GM12878 (cell line): ENCODE measurements at regions not wholly inside any gene's neighbourhood (a gene's known extent, or its start where the extent isn't known, plus 50 kb on each side); places are given as distances from the start of the nearest gene placed in this dataset.

Experiments used
- ATAC-seq: fragments of 200-7000 bp; cut with Tn5 transposase; 3 replicates; pipeline ENCODE4 v1.9.1; 2020; ENCODE audit warnings: mild to moderate bottlenecking, moderate library complexity
- BruUV-seq: library from RNA; stranded (reverse); fragments of 400-500 nt; replicated peaks from 2 replicates; lab custom pipeline; 2021; lab: Mats Ljungman, UMichigan
- CTCF ChIA-PET: fragments of 300-600 bp; sonication (Branson Sonifier 250); formaldehyde crosslinking; extraction: SDS; loops from one replicate; lab custom pipeline; 2021; ENCODE audit warnings: inconsistent platforms; lab: Yijun Ruan, JAX
- POLR2A ChIA-PET: fragments of 350-600 bp; formaldehyde crosslinking; extraction: SDS; loops from one replicate; lab custom pipeline; 2021; ENCODE audit warnings: inconsistent platforms; lab: Charles Lee
- RAD21 ChIA-PET: fragments of 300-600 bp; sonication (Branson Sonifier 250); formaldehyde crosslinking; loops from one replicate; lab custom pipeline; 2023; ENCODE audit warnings: antibody characterized with exemption; ENCODE audit not compliant: unreplicated experiment; lab: Charles Lee
- SMC1A ChIA-PET: fragments of 300-600 bp; sonication (Branson Sonifier 250); formaldehyde crosslinking; loops from one replicate; lab custom pipeline; 2023; ENCODE audit not compliant: unreplicated experiment, uncharacterized antibody; lab: Charles Lee
- DNase-seq: peaks from one replicate; pipeline ENCODE4 v3.0.0-alpha.2; 2011; ENCODE audit warnings: low read depth, low spot score
- FAIRE-seq: peaks from 3 replicates; lab custom pipeline; 2011; peaks lifted over from hg19 to GRCh38; lab: Jason Lieb, UNC
- H2AFZ ChIP-seq: 2 replicates; pipeline ENCODE4 v1.6.0; 2011; ENCODE audit warnings: low read depth, low read length, control low read depth; ENCODE audit not compliant: control insufficient read depth
- H3K27ac ChIP-seq: 2 replicates; pipeline ENCODE4 v1.5.1; 2011; ENCODE audit warnings: control low read depth; ENCODE audit not compliant: control insufficient read depth, insufficient read depth
- H3K27me3 ChIP-seq, 2 experiments: replicated peaks in 1 of 2; 2 replicates each; pipeline versions ENCODE4 v1.6.0 to v1.6.1; 2011; ENCODE audit warnings: low read length in 1 of 2; ENCODE audit not compliant: control insufficient read depth in 2 of 2, insufficient read depth in 2 of 2
- H3K36me3 ChIP-seq, 2 experiments: 2 replicates each; pipeline ENCODE4 v1.5.1; 2011; ENCODE audit warnings: low read length in 1 of 2; ENCODE audit not compliant: control insufficient read depth in 2 of 2, insufficient read depth in 2 of 2
- H3K4me1 ChIP-seq: 2 replicates; pipeline ENCODE4 v1.6.1; 2011; ENCODE audit warnings: mild to moderate bottlenecking, low read length, moderate library complexity, mixed read lengths; ENCODE audit not compliant: control insufficient read depth, insufficient read depth
- H3K4me2 ChIP-seq: 2 replicates; pipeline ENCODE4 v1.6.0; 2011; ENCODE audit warnings: control low read depth; ENCODE audit not compliant: control insufficient read depth, insufficient read depth
- H3K4me3 ChIP-seq: fragments of 200-600 bp; sonication (generic); 2 replicates; pipeline ENCODE4 v1.5.1; 2016
- H3K79me2 ChIP-seq: 2 replicates; pipeline ENCODE4 v1.6.0; 2011; ENCODE audit warnings: low read length; ENCODE audit not compliant: control insufficient read depth, insufficient read depth
- H3K9ac ChIP-seq: 2 replicates; pipeline ENCODE4 v1.8.0; 2011; ENCODE audit warnings: low read length, control low read depth, mixed read lengths; ENCODE audit not compliant: control insufficient read depth, insufficient read depth
- H3K9me3 ChIP-seq: replicated peaks from 3 replicates; pipeline ENCODE4 v1.5.1; 2011; ENCODE audit warnings: mild to moderate bottlenecking, low read length; ENCODE audit not compliant: control insufficient read depth, insufficient read depth
- H4K20me1 ChIP-seq: 2 replicates; pipeline ENCODE4 v1.6.0; 2011; ENCODE audit not compliant: control insufficient read depth, insufficient read depth
- CHD2 ChIP-seq: IDR thresholded peaks from 2 replicates; pipeline ENCODE4 v1.6.1; 2011; ENCODE audit warnings: low read depth, low read length, improper control_type of control experiment, borderline replicate concordance
- ETV6 ChIP-seq, 2 experiments: fragments of 450-650 bp in 1 of 2; IDR thresholded peaks in 1 of 2; conservative IDR thresholded peaks in 1 of 2; 2 replicates each; pipeline ENCODE4 v1.6.1; 2014; ENCODE audit warnings: antibody characterized with exemption in 1 of 2, borderline replicate concordance in 1 of 2, low read depth in 1 of 2, mild to moderate bottlenecking in 1 of 2, moderate library complexity in 1 of 2
- FOXM1 ChIP-seq: IDR thresholded peaks from 2 replicates; pipeline ENCODE4 v1.6.1; 2012; ENCODE audit warnings: low read depth, mild to moderate bottlenecking, inconsistent platforms, low read length, moderate library complexity
- PAX5 ChIP-seq: IDR thresholded peaks from 2 replicates; pipeline ENCODE4 v1.6.1; 2011; ENCODE audit warnings: low read depth, low read length, borderline replicate concordance
- RBBP5 ChIP-seq: fragments of 200-600 bp; sonication (generic); conservative IDR thresholded peaks from 2 replicates; pipeline ENCODE4 v1.6.1; 2016
- SREBF2 ChIP-seq: IDR thresholded peaks from 2 replicates; pipeline ENCODE4 v1.6.1; 2012; ENCODE audit warnings: mild to moderate bottlenecking, low read length
- WRNIP1 ChIP-seq: IDR thresholded peaks from 2 replicates; pipeline ENCODE4 v1.6.1; 2011; ENCODE audit warnings: low read depth, low read length, improper control_type of control experiment, borderline replicate concordance
- YY1 ChIP-seq: IDR thresholded peaks from 2 replicates; pipeline ENCODE4 v1.6.1; 2011; ENCODE audit warnings: low read depth, mild to moderate bottlenecking, low read length
- ZBTB40 ChIP-seq: fragments of 450-650 bp; IDR thresholded peaks from 2 replicates; pipeline ENCODE4 v1.6.1; 2016; ENCODE audit warnings: mild to moderate bottlenecking, moderate library complexity, borderline replicate concordance
- WGBS: methylation state at CpG from one replicate; pipeline ENCODE4 v1.1.6; 2016; ENCODE audit warnings: low lambda C conversion rate; ENCODE audit not compliant: insufficient replicate concordance, insufficient coverage; ENCODE audit errors: missing lambda C conversion rate; 5-methylcytosine and 5-hydroxymethylcytosine counted together
- in situ Hi-C: fragments of 300-500 bp; cut with MboI; formaldehyde crosslinking; loops from 9 replicates; pipeline ENCODE4 v1.14.3; 2018; ENCODE audit warnings: mixed read lengths
- intact Hi-C: fragments of 100-400 bp; cut with micrococcal nuclease; formaldehyde crosslinking; loops from one replicate; pipeline ENCODE4 v1.14.2; 2022; ENCODE audit not compliant: unreplicated experiment

- TF ChIP-seq ETV6 (conservative IDR thresholded peaks at IDR 0.05 in 1 of 2, IDR thresholded peaks at IDR 0.05 in 1 of 2; ENCODE audit: borderline replicate concordance in 1 of 2, low read depth in 1 of 2) (peak in 1 of 2 experiments; percentile 32; a peak in 1 of 4 replicates), PAX5 (no peak), FOXM1 (no peak)
- ChIA-PET POLR2A (interaction anchor here (0.6 to 1.2 kb wide), 3 partner anchors 14 to 176 kb away, joined by 3 to 5 read pairs (median 4); no protein-coding TSS in a partner anchor), RAD21 (interaction anchor here (1.0 kb wide), 1 partner anchor 53 kb away, joined by 3 read pairs; no protein-coding TSS in a partner anchor), CTCF (no interaction called here), SMC1A (no interaction called here)
- intact Hi-C loops: loop anchor here (5.0 kb wide), 1 partner anchor 82 kb away; the partner anchor contains the start of gene NCOA3
- H3K4me2 ChIP-seq: no peak overlapping the region
- H3K9ac ChIP-seq: no peak overlapping the region
- H3K9me3 ChIP-seq: no peaks in the 10 kb centered on the region
- H3K4me3 ChIP-seq: no peak overlapping the region
- no peak overlapping the region for H3K27ac ChIP-seq
- no peaks in the 10 kb centered on the region for H3K36me3 ChIP-seq
- 87% methylated on average over 7 of the region's 7 CpGs for WGBS
- BruUV-seq: no TSS peak
- ATAC-seq (no peak), DNase-seq (no peak), FAIRE-seq (no peak)
- no peaks in the 10 kb centered on the region for H4K20me1 ChIP-seq
- no peaks in the 10 kb centered on the region for H3K79me2 ChIP-seq
- no peaks in the 10 kb centered on the region for H3K27me3 ChIP-seq
- in situ Hi-C loops: no loop called here
- peaks cover 23% of the 10 kb centered on the region for H3K4me1 ChIP-seq
- H2AFZ ChIP-seq: no peak overlapping the region
Observed at GRCh38 chr20:47419953-47420514, 63.5 kb upstream of the ZMYND8 start.

- ChIA-PET SMC1A (interaction anchor here (1.6 kb wide), 1 partner anchor 11 kb away, joined by 4 read pairs; no protein-coding TSS in a partner anchor), POLR2A (interaction anchor here (0.6 to 1.2 kb wide), 4 partner anchors 13 to 175 kb away, joined by 3 to 5 read pairs (median 4); no protein-coding TSS in a partner anchor), RAD21 (interaction anchor here (1.0 kb wide), 1 partner anchor 52 kb away, joined by 3 read pairs; no protein-coding TSS in a partner anchor)
- BruUV-seq: no TSS peak
- H3K36me3 ChIP-seq: no peaks in the 10 kb centered on the region
- no peak overlapping the region for H3K4me2 ChIP-seq
- no peaks in the 10 kb centered on the region for H4K20me1 ChIP-seq
- no peaks in the 10 kb centered on the region for H3K79me2 ChIP-seq
- H2AFZ ChIP-seq: no peak overlapping the region
- H3K4me1 ChIP-seq: peaks cover 15% of the 10 kb centered on the region
- no peak overlapping the region for H3K4me3 ChIP-seq
- DNase-seq (no peak), FAIRE-seq (no peak), ATAC-seq (no peak)
- H3K9me3 ChIP-seq: no peaks in the 10 kb centered on the region
- 78% methylated on average over 3 of the region's 3 CpGs for WGBS
- in situ Hi-C loops (no loop called here), intact Hi-C loops (no loop called here)
- H3K9ac ChIP-seq: no peak overlapping the region
- H3K27ac ChIP-seq: no peak overlapping the region
- no peak for TF ChIP-seq ZBTB40
- no peak for TF ChIP-seq CHD2
- no peak for TF ChIP-seq YY1
- no peak for TF ChIP-seq RBBP5
- no peak for TF ChIP-seq WRNIP1
- TF ChIP-seq ETV6 (conservative IDR thresholded peaks at IDR 0.05 in 1 of 2, IDR thresholded peaks at IDR 0.05 in 1 of 2; ENCODE audit: borderline replicate concordance in 1 of 2, low read depth in 1 of 2): peak in 1 of 2 experiments; percentile 77; a peak in 1 of 4 replicates
- TF ChIP-seq SREBF2: no peak
- TF ChIP-seq, all 136 proteins: peak for 1
- CTCF ChIA-PET: no interaction called here
- H3K27me3 ChIP-seq: no peaks in the 10 kb centered on the region
Observed at GRCh38 chr20:47421076-47421475, 64.6 kb upstream of the ZMYND8 start.
